Activated CD4-positive, alpha-beta T cell treated with anti-CD3 and anti-CD28 coated beads, Interleukin-10, Interleukin-2, amounts not matched to agents 100 ng/mL and 50 ng/mL, durations not matched to agents 16 hours and 8 hours (primary cell): ENCODE measurements at regions not wholly inside any gene's neighbourhood (a gene's known extent, or its start where the extent isn't known, plus 50 kb on each side); places are given as distances from the start of the nearest gene placed in this dataset.

Source experiments
- DNase-seq: peaks from one replicate; pipeline ENCODE4 v3.0.0-alpha.2; 2020

DNA sequence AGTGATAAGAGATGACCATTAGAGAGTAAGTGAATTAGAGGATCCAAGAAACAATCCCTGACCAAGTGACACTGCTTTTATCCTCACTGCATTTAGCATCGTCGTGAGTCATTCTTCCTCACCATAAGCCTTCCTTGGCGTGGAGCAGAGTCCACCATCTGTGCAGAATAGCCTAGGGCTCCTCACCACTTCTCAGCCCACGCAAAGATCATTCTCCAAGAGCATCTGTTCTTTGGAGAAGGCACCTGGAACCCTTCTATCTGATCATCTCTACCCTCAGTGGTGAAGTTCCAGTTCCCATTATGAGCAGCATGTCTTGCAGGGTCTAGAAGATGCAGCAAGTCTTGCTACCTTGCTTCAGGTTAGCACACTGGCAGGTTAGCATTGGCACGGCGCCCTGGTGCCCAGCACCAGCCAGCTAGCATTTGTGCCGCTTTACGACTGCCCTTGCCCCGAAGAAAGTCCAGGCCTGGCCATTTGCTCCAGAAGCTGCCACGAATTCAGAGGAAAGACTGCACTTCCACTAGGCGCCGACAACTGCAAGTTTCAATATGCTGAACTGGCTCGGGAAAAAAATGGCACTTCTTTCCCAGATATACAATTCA lies 225.8 kb downstream of the TTC32 start:
- no peak for DNase-seq

DNA sequence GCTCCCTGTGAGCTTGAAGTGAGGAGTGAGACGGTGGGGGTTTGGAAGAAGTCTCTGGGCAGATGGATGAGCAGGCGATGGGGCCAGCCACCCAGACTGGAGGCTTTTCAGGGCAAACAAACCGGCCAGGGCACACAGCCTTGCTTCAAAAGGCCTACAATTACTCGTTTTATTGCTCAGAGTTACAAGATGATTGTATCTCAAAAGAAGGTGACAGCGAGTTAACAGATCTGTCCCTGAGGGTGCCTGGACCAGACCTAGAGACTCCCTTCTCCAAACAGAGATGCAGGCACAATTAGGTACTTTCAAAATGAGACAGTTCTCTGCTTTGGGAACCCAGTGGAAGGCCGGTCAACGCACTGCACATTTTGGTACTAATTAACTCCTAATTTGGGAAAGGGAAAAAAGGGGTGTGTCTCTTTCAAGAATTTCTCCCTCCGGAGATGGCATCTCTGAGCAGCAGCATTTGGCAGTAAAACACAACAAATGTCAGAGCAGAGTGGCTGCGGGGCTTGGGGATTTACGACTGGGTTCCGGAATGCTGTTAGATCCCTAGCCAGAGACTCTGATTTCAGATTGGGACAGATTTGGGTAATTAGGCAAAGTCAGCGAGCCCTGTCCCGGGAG lies 226.7 kb downstream of the TTC32 start:
- no peak for DNase-seq

DNA sequence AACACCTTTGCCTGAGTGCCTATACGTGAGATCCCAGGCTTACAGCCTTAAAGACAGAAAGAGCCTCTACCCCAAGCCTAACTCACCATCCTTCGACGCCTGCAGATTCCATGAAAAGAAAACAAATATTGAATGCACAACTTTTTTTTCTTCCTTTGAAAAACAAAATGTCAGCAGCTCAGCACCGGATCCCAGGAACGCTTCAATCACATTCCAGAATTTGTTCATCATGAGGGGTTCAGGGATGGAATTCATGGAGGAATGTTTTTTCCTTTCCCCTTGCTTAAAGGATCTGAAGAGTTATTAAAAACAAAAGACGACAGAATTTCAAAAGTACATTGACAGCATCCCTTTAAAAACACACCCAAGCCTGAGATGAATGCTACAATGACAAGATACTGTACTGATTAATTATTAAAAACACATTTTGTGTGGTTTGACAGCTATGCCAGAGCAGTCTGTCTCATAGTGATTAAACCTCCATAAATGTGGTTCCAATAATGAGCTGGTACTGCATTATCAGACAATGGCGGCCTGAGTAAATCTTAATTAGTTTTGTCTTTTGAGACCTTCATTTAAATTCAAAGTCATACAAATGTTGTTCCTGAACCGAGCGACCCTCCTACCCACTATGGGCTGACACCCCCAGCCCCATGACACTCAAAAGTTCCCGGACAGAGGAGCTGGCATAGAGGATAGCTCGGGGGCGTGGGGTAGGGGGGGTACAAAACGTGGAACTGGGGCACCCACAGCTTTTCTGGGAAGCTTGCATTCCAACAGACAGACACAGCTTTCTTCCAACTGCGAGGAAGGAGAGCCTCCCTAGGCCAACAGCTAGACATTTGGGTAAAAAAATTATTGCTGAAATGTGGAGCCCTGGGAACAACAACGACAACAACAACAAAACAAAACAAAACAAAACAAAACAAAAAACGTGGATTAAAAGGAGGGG lies 227.5 kb downstream of the TTC32 start:
- no peak for DNase-seq

DNA sequence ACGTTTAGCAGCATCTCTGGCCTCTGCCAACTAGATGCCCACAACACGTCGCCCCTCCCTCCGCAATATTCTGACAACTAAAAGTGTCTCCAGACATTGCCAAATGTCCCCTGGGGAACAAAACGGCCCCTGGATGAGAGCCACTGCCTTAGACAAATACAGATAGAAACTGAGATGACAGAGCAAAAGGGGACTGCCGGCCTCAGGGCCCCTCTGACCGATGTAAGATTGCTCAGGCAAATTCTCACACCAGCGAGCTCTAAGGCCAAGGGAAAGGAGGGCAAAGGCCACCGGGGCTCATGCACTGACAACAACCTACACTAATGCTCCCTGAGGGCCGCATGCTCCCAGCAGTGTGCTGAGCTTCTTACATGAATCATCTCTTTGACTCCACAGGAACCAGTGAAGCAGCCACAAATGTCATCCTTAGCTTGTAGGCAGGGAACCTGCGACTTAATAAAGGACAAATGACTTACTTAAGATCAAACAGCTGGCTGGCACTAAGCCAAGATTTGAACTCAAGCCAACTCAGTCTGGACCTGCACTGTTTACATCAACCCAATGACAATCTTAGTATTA lies 228.5 kb downstream of the TTC32 start:
- DNase-seq: no peak

DNA sequence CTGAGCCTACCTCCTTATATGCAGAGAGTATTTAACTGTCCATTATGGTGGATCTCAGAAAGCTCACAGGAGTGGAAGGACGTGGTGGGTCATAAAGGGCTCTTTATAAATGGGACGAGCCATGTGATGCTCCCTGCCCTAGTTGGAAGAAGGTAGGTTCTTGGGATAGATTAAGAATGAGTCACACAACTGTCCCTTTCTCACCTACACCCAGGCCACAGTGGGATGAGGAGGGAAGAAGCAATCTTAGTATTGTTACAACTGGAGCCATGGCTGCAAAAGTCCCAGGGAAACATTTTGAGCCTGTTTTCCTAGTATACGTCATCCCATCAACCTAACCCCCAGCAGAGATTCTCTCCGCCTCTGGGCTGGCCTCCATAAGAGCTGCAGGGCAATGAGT lies 229.9 kb downstream of the TTC32 start:
- no peak for DNase-seq

DNA sequence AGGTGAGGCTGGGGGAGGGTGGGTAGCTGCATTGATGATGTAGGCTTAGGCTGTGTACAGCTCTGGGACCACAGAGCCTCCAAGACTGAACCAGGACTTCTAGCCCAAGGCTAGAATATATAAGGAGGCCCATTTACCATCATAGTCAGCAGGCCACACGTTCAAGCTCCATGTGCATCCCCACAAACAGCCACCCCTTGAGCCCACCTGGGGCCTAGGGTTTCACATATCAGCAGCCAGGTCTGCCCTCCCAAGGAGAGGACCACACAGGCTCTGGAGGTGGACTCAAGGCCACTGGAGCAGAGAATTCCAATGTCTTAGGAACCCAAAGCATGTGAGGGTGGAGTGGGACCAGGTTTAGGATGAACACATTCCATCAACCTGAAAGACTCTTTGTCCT lies 230.5 kb downstream of the TTC32 start:
- no peak for DNase-seq

DNA sequence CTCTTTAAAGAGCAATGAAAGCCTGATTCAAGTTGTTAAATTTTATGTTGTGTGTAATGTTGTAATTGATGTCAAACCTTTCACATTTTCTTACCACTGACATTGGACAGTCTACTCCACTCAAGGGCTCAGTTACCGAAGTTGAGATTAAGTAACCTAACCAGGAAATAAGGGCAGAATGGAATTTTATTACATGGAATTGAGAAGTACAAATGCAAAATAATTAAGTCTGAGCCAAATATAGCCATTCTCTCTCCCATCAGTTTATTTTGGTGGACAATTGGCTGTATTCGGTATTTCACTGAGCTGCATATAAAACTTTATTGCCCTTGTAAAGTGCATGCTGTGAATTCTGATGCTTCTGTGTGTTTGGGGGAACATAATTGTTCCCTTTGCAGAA lies 231.5 kb downstream of the TTC32 start:
- no peak for DNase-seq

DNA sequence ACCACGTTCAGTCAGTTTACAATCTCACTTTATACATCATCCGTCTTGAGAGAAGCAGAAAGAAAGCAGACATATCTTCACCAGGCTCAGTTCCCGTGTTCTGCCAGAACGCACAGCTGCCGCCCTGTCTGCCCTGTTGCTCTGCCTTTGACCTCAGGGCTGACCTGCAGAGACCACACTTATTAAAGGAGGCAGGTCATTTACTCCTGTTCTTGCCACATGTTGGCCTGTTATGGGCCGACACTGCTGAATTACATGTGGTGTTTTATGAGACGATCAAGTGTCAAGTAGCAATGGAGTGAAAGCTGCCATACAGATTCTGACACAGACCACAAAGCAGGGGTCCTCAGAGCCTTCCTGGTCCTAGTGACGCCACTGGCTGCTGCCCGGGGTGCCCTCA lies 232.2 kb downstream of the TTC32 start:
- no peak for DNase-seq

DNA sequence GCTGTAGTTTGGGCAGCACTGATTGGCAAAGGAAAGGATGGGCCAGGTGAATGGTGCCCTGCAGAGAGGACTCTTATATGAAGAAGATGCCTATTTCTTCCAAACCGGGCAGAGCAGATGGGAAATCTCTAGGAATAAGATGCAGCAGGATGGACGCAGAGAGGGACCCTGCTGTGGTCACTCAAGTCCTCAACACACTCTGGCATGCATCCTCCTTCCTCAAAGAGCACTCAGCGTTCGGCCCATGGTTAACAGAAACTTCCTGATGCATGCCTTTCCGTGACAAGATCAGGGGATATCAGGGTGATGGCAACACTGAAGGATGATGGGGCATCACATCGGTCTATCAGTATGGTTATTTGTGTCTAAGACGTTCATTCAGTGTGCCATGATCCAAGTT lies 232.7 kb downstream of the TTC32 start:
- DNase-seq: no peak

DNA sequence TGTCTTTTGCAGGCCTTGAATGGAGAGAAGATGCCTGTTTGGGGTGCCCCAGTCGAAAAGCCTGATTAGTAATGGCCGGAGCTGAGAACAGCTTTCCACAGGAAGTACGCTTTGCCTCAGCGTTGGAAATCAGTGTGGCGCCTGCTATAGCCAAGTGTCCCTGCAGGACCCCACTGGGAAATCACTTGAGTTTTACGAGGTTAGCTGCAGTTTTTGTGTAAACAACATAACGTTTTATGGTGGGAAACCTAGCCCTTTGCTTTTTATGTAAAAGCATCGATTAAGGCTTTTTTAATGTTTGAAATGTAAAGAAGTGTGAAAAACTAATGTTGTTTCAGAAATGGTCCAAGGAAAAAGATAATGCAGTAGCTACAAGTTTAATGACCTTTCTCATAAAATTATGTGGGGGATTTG lies 234.2 kb downstream of the TTC32 start:
- DNase-seq: no peak

DNA sequence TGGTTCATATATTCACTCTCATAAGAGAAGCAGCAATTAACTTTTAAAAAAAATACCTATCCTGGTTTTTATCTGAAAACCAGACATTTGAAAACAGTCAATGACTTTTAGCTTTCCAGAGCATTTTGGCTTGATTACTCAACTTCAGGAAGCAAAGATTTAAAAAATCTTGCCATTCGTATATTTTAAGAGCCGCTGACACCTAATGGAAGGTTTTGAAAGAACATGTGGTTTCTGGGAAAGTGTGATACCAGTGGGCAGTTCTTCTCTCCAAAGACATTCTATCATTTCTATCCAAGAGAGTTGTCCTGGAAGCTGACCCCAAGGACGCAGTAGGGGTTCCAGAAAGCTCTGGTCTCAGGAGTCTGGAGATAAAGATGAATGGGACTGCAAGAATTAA lies 234.7 kb downstream of the TTC32 start:
- no peak for DNase-seq

DNA sequence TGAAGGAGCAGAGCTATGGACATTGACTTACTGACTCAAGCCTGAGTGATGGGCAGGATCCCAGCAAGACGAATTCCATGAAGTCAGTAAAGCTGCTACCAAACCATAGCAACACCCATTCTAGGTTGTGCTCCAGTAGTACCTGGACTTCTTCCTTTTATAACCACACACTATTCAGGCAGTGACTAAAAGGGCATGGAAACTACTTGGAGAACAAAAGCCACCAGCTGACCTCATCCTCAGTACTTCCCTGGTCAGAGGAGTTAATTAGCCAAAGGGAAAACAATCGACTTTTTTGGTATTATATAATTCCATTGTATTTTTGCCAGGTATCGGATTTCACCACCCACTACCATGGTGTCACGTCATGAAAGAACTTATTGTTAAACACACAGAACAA lies 237.1 kb downstream of the TTC32 start:
- DNase-seq: no peak

DNA sequence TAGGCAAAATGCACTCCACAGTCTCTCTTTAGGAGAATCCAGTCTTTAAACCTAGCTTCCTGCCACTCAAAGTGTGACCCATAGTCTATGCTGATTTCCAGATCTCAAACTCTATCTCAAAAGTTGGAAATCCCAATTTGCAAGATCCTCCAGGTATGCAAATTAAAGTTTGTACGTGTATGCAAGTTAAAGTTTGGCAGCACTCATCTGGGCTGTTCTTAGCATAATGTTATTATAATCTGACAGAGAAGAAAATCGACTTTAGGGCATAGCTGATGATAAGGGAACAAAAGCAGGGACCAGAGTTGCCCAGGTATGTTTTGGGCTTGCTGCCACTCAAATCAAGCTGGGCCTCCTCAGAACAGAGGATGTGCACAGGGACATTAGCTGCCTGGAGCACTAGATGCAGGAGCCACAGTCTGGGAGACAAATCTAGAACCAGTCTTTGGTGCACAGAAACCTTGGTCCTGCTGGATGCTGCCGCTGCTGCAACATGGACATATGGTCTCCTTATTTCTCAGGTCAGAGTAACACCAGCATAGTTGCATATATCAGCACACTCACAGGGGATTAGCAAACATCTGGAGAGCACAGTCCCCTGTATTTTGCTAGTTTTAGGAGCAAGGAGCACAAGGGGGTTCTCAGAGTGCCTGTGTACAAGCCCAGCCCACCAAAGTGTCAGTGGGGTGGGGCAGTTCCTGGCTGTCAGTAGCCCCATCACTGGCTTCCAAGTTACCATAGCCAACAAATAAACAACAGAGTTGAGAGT lies 242.6 kb downstream of the TTC32 start:
- DNase-seq: no peak

DNA sequence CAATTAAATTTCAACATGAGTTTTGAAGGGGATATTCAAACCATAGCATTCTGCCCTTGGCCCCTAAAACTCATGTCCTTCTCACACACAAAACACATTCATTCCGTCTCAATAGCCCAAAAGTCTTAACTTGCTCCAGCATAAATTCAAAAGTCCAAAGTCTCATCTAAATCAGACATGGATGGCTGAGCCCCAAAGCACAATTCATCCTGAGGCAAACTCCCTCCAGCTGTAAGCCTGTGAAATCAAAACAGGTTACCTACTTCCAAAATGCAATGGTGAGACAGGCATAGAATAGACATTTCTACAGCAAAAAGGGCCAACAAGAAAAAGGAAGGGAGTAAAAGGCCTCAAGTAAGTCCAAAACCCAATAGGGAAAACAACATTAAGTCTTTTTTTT lies 245.8 kb downstream of the TTC32 start:
- no peak for DNase-seq

DNA sequence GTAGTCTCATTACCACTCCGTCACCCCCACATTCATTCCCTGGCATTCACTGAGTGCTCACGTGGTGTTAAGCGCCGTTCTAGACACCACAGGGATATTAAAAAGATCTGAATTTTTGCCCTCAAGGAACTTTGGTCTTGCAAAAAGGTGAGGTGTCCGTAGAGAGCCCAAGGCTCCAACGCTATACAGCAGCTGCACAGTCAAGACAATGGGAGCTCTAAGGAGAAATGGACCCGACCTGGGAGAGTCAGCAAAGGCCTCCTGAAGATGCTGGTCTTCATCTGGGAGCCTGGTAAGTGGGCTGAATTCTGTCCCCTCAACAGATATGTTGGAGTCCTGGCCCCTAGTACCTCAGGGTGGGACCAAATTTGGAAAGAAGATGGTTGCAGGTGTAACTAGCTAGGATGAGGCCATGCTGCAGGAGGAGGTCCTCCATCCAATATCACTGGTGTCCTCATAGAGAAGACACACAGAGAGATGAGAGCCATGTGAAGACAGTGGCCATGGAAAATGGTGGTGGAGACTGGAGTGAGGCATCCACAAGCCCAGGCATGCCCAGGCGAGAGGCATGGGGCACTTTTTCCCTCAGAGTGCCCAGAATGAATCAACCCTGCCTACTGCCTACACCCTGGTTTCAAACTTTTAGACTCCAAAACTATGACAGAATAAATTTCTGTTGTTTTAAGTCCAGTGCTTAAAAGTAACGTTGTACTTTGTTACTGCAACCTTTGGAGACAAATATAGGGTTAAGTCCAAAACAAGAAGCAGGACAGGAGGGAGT lies 247.3 kb downstream of the TTC32 start:
- DNase-seq: no peak

DNA sequence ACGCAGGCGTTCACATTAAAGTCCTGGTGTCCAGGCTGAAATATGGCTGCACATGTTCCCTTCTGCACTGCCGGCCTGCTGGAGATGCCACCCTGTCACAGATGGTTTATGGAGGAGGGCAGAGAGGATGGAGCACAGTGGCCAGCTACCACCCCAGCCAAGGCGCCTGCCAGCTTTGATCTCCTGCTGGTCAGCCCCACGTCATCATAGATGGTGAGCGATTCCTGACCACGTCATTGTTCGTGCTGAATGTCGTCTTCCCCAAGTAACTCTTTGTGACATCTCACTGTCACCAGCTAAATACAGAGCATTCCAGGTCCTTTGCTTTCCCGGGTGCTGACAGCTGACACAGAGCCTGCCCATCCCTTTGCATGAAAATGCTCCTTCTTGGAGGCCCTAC lies 248.3 kb downstream of the TTC32 start:
- no peak for DNase-seq

DNA sequence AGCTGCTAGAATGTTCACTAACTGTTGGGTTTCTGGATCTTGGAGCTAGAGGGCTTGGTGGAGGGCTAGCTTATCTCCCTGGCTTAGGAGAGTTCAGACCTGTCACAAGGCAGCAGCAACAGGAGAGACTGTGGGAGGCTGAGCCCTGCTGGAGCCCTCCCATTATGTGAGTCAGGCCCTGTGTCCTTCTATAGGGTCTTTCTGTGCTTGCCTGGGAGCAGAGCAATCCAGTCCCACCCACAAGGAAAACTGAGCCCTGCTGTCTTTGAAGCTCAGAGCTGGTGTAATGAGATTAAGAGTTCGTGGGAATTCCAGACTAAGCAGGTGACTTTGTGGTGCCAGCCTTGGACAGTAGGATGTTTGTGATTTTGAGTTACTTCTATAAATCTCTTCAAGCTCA lies 249.0 kb downstream of the TTC32 start:
- DNase-seq: no peak

DNA sequence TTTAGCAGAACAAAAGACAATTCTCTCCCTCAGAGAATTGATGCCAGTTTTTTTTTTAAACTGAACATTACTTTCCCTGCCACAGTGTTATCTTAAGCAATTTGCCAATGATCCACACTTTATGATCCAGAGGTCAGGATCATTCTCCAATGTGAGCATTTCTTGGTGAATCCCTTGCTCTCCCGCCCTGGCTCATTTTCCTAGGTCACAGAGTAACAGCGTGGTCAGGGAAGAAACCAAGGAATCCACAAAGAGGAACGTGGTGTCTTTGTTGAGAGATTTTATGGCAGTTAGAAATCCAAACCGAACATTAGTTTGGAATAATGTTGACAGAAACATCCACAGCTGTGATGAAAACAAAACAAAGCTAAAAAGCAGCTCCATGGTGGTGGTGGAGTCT lies 250.3 kb downstream of the TTC32 start:
- no peak for DNase-seq

DNA sequence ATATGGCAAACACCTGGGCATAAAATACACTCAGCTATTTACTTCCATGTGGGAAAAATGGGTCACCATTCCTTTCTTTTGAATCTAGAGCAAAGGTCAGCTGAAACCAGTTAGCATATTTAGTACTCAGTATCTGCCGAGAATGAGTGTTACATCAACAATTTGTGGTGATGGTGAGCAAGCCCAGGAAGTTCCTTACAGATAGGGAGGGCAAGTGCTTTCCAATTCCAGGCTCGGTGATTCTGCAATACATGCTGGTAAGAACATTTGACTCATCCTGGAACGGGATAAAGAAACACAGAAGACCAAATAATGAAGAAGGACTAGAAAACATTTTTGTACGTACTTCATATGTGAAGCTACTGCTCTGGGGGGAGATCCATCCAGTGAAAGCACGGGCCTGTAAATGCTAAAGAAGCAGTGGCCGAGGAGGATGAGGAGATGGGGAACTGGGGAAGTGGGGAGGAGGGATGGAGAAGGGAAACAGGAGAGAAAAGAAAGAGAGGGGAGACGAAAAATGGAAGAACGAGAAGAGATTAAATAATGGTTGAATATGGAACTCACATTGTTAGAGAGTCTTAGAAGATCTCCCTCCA lies 251.9 kb downstream of the TTC32 start:
- DNase-seq: no peak

DNA sequence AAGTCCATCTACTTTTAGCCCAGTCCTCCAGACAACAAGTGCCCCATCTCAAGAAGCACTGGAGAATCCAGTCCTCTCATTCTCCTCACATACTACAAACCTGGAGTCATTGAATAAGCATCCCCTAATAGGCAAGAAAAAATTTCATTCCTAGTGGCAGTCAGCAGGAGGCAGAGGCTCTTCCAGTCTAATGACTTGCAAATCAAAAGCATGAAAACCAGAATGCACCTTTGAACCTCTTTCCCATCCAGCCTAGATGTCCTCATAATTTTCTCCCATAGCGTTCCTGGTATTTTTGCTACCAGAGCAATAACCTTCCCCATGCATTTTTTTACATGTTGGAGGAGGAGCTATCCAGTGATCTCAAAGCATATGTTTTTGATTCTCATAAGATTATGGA lies 252.6 kb downstream of the TTC32 start:
- no peak for DNase-seq

DNA sequence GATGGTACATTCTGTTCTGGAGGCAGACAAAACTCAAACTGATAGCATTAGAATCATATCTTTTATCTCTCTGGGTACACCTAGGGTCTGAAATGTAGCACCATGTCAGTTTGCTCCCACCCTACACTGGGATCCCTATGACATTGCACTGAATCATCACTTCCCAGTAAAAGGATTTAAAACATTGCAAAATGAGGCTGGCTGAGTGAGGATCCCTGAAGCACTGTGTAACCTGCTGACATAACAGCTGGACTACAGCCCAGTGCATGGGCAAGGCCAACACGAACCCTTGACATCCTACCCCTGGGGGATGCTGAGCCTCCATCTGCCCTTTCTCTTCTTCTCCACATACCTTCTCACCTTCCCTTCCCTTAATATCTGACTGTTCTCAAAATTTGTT lies 253.2 kb downstream of the TTC32 start:
- DNase-seq: no peak

DNA sequence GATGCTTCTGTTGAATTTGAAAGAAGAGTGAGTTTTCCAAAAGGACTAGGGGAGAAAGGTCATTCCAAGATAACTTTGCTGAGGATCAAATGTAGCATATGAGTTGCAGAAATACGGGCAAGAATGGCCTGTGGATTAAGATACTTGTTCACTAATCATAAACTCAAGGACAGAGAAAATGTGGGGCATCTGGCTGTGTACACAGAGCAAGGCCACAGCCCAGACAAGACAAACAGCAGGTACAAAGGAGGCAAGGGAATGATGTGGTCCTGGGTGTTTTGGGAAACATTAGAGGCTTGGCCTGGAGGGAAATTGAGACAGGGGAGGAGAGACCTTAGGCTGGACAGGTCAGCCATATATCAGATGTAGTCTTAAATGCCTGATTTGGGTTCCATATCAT lies 254.8 kb downstream of the TTC32 start:
- DNase-seq: no peak
